K562 (cell line): ENCODE measurements at regions not wholly inside any gene's neighbourhood (a gene's known extent, or its start where the extent isn't known, plus 50 kb on each side); places are given as distances from the start of the nearest gene placed in this dataset.

Source experiments
- RFX5 ChIP-seq: IDR thresholded peaks from 2 replicates; pipeline ENCODE4 v1.6.1; 2011; ENCODE audit warnings: low read depth, mild to moderate bottlenecking, improper control_type of control experiment, low read length
- ZZZ3 ChIP-seq: fragments of 450-650 bp; IDR thresholded peaks from 2 replicates; pipeline ENCODE4 v1.6.1; 2016; ENCODE audit warnings: antibody characterized with exemption, mild to moderate bottlenecking, moderate library complexity

GRCh38 chr7:46011059-46011458, 90.0 kb upstream of the IGFBP3 start:
- TF ChIP-seq RFX5: no peak
- TF ChIP-seq ZZZ3: no peak
